ENCODE measurements at regions not wholly inside any gene's neighbourhood (a gene's known extent, or its start where the extent isn't known, plus 50 kb on each side); places are given as distances from the start of the nearest gene placed in this dataset.

DNA sequence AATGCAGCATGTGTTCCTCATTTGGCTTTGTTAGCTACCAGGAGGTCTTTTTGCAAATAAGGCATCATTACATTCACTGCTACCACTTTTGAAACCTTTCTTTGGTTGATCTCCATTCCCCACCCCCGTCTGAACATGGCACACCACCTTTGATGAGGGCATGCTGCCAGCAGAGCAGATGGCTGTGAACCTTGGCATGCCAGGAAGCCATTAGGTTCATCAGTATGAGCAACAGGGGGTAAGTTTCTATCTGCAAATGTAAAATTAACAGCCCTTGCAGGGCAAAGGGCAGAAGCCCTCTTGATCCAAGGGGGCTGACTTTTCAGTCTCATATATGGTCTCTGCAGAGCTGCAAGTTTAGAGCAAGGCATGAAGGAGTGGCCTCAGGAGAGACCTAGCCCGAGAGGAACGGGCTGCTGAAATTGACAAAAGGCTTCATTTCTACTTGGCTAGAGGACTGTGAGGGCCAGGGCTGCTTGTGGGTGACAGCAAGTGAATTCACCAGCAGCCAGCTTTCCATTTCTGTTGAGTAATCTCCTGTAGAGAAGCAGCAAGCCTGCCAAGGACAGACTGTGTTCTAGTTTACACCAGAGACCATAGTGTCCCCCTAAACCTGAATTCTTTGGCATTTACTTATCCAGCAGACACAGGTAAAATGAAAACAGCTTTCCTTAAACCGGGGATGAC is 127.9 kb downstream of the ZNF326 start:
- H3K36me3 Mint-ChIP-seq: no peaks in the 10 kb centered on the region
- no peak for DNase-seq
- no peaks in the 10 kb centered on the region for H3K9me3 Mint-ChIP-seq
- peaks cover 0 to 10% (median 3%) of the 10 kb centered on the region in 3 donors for H3K27me3 Mint-ChIP-seq (ENCODE audit: low read depth in 3 of 3)
- H3K27ac Mint-ChIP-seq: no peak overlapping the region
- no peaks in the 10 kb centered on the region for H3K4me1 Mint-ChIP-seq
- H3K4me3 Mint-ChIP-seq: no peak overlapping the region

DNA sequence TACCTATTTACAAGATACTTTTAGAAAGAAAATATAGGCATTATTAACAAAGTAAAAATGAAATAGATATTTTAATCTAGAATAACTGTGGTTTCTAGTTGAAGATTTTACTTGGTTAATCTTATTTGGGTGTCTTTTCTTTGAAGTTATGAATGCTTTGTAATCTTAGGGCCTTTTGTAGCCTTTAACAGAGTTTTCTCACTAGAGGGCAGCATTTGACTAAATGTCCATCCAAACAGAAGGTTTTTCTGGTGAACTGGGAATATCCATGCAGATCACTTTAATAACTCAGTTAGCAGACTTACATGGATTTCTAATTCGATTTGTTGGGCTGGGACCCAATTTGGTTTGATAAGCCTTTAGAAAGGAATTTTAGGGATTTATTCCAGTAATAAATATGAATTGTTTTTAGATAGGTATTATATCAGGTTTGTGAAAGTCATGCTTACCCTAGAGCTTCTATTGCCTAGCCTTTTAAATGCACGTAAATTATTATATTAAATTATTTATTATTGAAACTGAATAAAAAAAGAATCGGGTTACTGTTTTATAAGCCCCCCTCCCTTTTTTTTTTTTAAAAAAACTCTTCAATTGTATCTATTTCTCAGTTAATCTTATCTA is 119.7 kb downstream of the ZNF326 start:
- peak in 1 of 3 donors; percentile 4 for DNase-seq
- Mint-ChIP-seq H3K27me3 (ENCODE audit: low read depth in 3 of 3) (peaks cover 0 to 10% (median 2%) of the 10 kb centered on the region in 3 donors), H3K4me1 (no peaks in the 10 kb centered on the region), H3K27ac (no peak overlapping the region), H3K9me3 (no peaks in the 10 kb centered on the region), H3K36me3 (no peaks in the 10 kb centered on the region), H3K4me3 (no peak overlapping the region)

DNA sequence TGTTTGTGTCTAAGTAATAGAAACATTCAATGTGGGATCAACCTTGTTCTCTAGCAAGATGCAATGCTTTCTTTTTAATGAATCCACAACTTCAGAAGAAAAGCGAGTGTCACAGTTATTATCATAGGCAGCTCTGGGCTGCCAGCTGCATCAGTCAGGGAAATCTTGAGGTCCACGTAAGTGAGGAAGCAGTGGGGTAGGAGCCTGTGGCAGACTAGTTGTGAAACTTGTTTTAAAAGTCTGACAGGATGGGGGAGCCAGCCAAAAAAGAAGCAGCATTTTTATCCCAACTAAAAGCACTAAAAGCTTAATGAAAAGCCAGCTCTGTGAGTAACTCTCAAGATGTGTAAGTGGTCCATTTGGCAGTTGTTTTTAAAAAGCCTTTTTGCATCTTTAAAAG is 113.1 kb downstream of the ZNF326 start:
- Mint-ChIP-seq H3K27ac (no peak overlapping the region), H3K4me1 (no peaks in the 10 kb centered on the region), H3K9me3 (peaks cover 0 to 3% (median 0%) of the 10 kb centered on the region in 6 donors), H3K36me3 (no peaks in the 10 kb centered on the region), H3K27me3 (ENCODE audit: low read depth in 3 of 3) (peaks cover 0 to 6% (median 2%) of the 10 kb centered on the region in 3 donors), H3K4me3 (no peak overlapping the region)
- no peak for DNase-seq

DNA sequence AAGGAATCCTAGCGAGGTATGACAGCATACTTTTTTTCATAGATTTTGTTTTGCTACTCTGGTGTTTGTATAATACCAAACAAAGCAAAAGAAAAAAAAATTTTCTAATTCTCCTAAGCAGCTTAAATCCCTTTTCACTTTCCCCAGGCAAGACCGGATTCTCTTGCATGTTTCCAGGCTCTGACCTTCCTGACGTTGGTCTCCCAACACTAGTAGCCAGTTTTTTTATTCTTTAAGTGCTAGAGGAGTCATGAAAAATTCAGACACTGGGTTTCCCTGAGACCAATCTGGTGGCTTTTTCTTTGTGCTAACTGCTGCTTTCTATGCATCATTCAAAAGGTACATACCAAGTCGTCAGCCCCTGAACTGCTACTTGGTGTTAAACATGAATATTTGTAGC is 111.4 kb downstream of the ZNF326 start:
- Mint-ChIP-seq H3K9me3 (peaks cover 0 to 5% (median 0%) of the 10 kb centered on the region in 6 donors), H3K36me3 (no peaks in the 10 kb centered on the region), H3K4me1 (no peaks in the 10 kb centered on the region), H3K27ac (no peak overlapping the region), H3K4me3 (no peak overlapping the region), H3K27me3 (ENCODE audit: low read depth in 3 of 3) (peaks cover under 1 to 6% (median 2%) of the 10 kb centered on the region in 3 donors)
- DNase-seq: no peak

DNA sequence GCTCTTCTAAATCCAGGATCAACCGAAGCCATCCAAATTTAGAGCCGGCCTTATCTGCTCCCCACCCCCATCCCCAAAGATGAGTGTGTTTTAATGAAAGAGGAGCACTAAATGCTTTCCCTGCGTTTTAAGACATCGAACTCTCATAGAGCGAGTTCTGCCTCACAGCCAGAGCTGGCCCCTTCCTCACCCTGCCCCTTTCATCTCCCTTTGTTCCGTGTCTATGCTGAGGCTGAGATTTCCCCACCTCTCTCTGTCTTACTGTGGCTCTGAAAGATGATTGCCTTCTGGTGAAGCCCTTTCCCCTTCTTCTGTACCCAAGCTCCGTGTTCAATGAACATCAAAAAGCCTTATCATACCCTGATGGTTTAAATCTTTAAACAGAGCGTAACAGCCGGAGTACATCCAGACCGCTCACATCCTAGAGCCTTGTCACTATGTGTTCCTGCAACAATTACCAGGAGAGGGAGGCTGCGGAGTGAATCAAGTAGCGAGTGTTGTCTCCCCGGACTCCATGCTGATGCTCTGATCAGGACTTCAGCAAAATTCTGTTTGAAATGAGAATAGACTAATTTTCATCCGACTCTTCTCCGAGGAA is 110.1 kb downstream of the ZNF326 start:
- peaks cover 0 to 7% (median 0%) of the 10 kb centered on the region in 6 donors for H3K9me3 Mint-ChIP-seq
- no peak overlapping the region for H3K4me3 Mint-ChIP-seq
- H3K27ac Mint-ChIP-seq: no peak overlapping the region
- H3K27me3 Mint-ChIP-seq (ENCODE audit: low read depth in 3 of 3): peaks cover 1 to 6% (median 2%) of the 10 kb centered on the region in 3 donors
- no peaks in the 10 kb centered on the region for H3K36me3 Mint-ChIP-seq
- DNase-seq: no peak
- no peaks in the 10 kb centered on the region for H3K4me1 Mint-ChIP-seq

DNA sequence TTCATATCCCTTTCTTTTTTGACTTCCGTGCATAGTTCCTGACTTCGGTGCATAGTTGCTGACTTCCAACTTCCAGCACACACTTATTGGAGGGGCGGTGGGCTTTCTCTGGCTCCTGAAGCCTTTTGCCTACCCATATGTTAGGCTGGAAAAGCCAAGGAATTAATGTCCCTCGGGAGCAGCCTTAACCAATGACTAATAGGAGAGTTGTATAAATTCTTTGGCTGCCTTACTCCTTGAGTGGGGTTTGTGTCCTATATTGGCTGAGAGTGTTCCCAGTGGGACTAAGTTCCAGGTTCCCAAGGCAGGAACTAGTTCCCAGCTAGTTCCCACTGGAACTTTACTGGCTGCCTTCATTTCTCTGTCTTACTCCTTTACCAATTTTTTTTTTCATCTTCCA is 105.7 kb downstream of the ZNF326 start:
- H3K4me3 Mint-ChIP-seq: no peak overlapping the region
- H3K9me3 Mint-ChIP-seq: peaks cover 0 to 9% (median 1%) of the 10 kb centered on the region in 6 donors
- H3K27ac Mint-ChIP-seq: no peak overlapping the region
- peaks cover 1 to 4% (median 2%) of the 10 kb centered on the region in 3 donors for H3K27me3 Mint-ChIP-seq (ENCODE audit: low read depth in 3 of 3)
- H3K4me1 Mint-ChIP-seq: no peaks in the 10 kb centered on the region
- no peaks in the 10 kb centered on the region for H3K36me3 Mint-ChIP-seq
- no peak for DNase-seq

DNA sequence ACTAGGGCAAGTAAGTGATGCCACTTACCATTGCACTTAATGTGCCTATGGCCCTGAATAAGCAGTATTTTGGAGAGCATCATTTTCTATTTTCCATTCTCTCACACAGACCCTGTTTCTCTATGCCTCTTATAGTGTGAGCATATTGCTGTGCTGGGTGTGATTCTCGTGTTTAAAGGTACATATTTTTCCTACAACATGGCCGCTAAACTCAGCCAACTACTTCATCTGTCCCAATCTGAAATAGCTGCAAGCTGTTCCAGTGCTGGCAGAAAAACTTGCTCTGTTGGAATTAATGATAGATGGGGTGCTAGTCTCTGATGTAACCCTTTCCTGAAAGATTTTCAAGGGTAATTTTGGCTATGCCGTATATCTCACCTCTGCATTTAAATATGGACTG is 97.5 kb downstream of the ZNF326 start:
- H3K4me3 Mint-ChIP-seq: no peak overlapping the region
- no peak overlapping the region for H3K27ac Mint-ChIP-seq
- peaks cover 0 to 9% (median 3%) of the 10 kb centered on the region in 6 donors for H3K9me3 Mint-ChIP-seq
- no peak for DNase-seq
- no peaks in the 10 kb centered on the region for H3K4me1 Mint-ChIP-seq
- peaks cover 2 to 13% (median 3%) of the 10 kb centered on the region in 3 donors for H3K27me3 Mint-ChIP-seq (ENCODE audit: low read depth in 3 of 3)
- H3K36me3 Mint-ChIP-seq: no peaks in the 10 kb centered on the region
